Astrocyte of the spinal cord (primary cell): ENCODE measurements at regions not wholly inside any gene's neighbourhood (a gene's known extent, or its start where the extent isn't known, plus 50 kb on each side); places are given as distances from the start of the nearest gene placed in this dataset.
"Not testable (repeated sequence)": the region's sequence is repeated elsewhere in the genome, so short reads cannot be mapped to it uniquely, and the experiment has no call there.

Experiments used
- DNase-seq: peaks from one replicate; pipeline ENCODE4 v3.0.0; 2011; ENCODE audit warnings: low read depth, low spot score
- H3K4me3 ChIP-seq: 2 replicates; pipeline ENCODE4 v1.5.1; 2011; ENCODE audit warnings: low read depth, mild to moderate bottlenecking, low read length, moderate library complexity
- CTCF ChIP-seq: IDR thresholded peaks from 2 replicates; pipeline ENCODE4 v1.5.1; 2012; ENCODE audit warnings: low read depth, mild to moderate bottlenecking, low read length, inconsistent platforms
- in situ Hi-C: cut with HindIII; loops from 2 replicates; pipeline ENCODE4 v1.10.0; 2017; ENCODE audit warnings: low sequenced_read_pairs

- H3K4me3 ChIP-seq: no peak overlapping the region
- DNase-seq: no peak
- no peak for TF ChIP-seq CTCF
- in situ Hi-C loops: no loop called here
Observed at GRCh38 chr4:161287678-161288352, 876.0 kb downstream of the FSTL5 start.

- no peak for DNase-seq
- no peak overlapping the region for H3K4me3 ChIP-seq
- in situ Hi-C loops: no loop called here
- no peak for TF ChIP-seq CTCF
Observed at GRCh38 chr4:161285461-161285860, 878.3 kb downstream of the FSTL5 start.

- H3K4me3 ChIP-seq: no peak overlapping the region
- DNase-seq: no peak
- in situ Hi-C loops: no loop called here
- TF ChIP-seq CTCF: no peak
Observed at GRCh38 chr4:161280929-161281328, 882.9 kb downstream of the FSTL5 start.

GRCh38 chr4:161279095-161279494, 884.7 kb downstream of the FSTL5 start:
- DNase-seq: no peak
- no peak for TF ChIP-seq CTCF
- in situ Hi-C loops: no loop called here
- H3K4me3 ChIP-seq: no peak overlapping the region

- in situ Hi-C loops, H3K4me3 ChIP-seq, DNase-seq: not testable (repeated sequence)
Observed at GRCh38 chr4:161277150-161277787, 886.5 kb downstream of the FSTL5 start.

- in situ Hi-C loops: no loop called here
- DNase-seq: no peak
- TF ChIP-seq CTCF: no peak
- no peak overlapping the region for H3K4me3 ChIP-seq
Observed at GRCh38 chr4:161273607-161274006, 890.2 kb downstream of the FSTL5 start.

GRCh38 chr4:161260819-161261218, 903.0 kb downstream of the FSTL5 start:
- no peak overlapping the region for H3K4me3 ChIP-seq
- in situ Hi-C loops: no loop called here
- TF ChIP-seq CTCF: no peak
- no peak for DNase-seq
